ENCODE measurements at regions not wholly inside any gene's neighbourhood (a gene's known extent, or its start where the extent isn't known, plus 50 kb on each side); places are given as distances from the start of the nearest gene placed in this dataset.

DNA sequence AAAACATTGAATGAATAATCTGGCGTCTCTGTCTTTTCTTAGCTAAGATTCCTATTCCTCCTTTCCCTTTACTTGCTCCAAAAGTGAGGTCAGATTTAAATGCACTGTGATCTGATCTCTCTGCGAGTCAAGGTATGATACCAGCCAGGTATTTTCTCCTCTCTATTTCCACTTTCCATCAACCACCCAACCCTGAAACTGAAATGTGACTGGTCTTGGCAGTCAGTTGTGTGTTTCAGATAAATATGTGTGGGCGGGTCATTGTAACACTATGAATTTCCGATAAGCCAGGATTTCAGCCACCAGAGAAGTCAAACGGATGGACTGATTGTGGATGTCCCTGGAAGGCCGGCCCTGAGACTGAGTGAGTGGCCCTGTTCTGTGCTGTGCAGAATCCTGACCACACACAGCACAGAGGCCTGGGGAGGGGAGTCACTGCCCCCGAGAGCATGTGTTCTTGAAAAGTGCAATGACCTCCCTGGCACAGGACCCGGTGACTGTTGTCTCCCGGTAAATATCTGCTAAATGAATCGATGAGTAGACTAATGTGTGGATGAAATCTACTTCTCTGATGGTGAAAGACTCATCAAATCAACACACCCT is 612.5 kb upstream of the TMEM132C start:
- no peak for DNase-seq (ENCODE audit: low spot score)

DNA sequence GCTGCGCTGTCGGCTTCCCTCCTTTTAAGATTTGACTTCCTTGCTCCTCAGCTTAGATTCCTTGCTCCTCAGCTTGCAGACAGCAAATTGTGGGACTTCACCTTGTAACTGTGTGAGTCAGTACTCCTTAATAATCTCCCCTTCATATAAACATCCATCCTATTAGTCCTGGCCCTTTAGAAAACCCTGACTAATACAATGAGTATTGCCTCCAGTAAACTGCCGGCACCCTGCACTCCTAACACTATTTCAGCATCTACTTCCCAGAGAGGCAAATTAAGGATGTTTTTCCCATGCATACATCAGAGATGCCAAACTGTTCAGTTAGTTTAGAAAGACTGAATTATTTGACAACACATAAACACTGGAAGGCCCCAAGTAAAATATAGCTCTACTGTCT is 611.3 kb upstream of the TMEM132C start:
- no peak for DNase-seq (ENCODE audit: low spot score)

DNA sequence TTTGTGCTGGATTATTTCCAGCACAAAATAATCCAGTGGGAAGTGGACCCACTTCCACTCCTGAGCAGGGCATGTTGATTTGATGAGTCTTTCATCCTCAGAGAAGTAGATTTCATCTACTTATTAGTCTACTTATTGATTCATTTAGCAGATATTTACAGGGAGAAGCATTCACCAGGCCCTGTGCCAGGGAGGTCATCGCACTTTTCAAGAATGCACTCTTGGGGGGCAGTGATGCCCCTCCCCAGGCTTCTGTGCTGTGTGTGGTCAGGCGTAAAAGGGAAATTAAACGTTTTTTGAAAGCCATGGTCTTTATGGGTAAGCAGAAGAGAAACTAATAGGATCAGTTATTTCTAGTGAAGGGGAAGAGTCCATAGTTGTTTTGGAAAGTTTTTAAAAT is 610.7 kb upstream of the TMEM132C start:
- no peak for DNase-seq (ENCODE audit: low spot score)

DNA sequence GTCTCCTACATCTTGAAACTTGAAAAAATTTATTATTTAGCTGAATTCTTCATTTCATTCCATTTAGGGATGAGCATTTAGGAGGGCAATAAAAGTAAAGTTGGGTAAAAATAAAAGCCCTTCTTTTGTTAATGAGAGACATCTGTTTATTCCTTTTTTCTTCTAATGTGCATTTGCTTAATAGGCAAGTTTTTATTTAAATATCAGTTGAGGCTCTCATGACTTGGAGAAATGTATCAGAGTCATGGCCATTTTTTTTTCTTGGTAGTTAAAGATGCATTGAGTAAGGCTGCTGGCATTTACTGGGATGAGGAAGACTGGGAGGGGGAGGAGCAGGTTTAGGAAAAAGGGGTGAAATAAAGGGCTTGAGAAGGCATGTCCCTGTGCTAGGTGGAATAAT is 609.9 kb upstream of the TMEM132C start:
- DNase-seq (ENCODE audit: low spot score) = no peak

DNA sequence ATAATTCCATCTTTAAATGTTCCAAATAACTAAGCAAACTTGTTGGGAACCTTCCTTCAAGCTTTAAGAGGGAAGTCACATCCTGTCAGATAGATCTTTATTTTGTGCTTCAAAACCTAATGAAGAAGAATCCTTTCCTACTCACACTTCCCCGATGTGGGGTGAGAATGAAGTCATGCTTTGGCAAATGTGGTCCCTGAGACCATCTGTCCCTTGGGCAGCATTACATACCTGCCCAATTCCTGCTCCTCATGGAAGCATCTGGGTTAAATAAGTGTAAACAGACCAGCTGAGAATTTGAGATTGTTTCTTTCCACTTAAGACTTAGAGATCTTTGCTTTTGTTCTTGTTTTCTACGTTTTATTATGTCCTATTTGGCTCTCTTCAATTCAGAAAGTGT is 606.0 kb upstream of the TMEM132C start:
- no peak for DNase-seq (ENCODE audit: low spot score)

DNA sequence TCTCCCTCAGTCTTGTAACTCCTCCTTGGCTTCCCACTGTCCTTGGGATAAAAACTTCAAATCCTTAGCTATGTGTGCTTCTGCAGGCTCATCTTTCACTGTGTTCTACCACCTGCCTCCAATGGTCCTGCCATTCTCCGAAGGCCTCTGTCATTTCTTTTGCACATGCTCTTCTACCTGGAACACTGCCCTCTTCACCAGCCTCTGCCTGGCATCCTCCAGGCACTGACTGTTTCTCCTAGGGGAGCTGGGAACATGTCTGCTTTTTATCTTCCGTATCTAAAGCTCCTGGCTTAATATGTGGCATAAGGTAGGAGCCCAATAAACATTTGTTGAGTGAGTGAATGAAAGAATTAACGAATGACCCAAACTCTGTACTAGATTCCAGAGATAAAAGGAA is 603.3 kb upstream of the TMEM132C start:
- no peak for DNase-seq (ENCODE audit: low spot score)

DNA sequence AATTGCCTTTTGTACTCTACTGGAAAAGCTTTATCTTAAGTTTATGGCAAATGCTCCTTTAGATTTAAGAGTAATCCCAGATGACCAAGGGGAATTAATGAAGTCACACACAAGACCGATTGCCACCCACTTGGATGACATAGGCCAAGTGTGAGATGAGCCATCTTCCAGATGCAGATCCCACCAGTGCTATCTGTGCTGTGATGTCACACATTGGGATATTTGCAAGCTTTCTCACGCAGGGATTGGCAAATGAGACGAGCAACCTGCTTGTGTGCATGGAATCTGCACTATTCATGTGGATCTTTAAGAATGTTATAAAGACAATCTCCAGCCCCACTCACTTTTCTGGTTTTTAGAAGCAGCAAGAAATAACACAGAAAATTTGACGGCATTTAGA is 602.1 kb upstream of the TMEM132C start:
- DNase-seq (ENCODE audit: low spot score) = no peak

DNA sequence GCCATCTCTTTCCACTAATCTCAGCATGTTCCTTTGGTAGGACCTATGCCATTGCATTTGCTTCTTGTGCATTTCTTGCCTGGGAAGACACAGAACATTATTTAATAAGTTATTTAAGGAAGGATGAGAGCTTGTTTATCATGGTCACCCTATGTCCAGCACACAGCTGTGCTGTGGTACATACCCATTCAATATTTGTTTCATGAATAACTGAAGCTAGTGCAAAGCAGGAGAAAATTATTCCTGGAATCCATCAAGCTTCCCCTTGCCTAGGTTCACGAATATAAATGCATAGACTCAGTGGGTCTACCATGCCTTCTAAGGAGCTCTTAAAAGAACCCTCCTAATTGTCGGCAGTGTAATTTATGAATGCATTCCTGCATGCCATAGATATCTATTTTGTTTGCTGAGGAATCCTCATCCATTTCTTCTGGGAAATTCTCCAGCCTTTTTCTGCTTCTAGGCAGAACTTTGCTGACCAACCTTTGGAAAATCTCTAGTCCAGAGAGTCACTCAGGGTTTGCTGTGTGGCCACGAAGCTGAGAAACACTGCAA is 599.8 kb upstream of the TMEM132C start:
- DNase-seq (ENCODE audit: low spot score) = no peak

DNA sequence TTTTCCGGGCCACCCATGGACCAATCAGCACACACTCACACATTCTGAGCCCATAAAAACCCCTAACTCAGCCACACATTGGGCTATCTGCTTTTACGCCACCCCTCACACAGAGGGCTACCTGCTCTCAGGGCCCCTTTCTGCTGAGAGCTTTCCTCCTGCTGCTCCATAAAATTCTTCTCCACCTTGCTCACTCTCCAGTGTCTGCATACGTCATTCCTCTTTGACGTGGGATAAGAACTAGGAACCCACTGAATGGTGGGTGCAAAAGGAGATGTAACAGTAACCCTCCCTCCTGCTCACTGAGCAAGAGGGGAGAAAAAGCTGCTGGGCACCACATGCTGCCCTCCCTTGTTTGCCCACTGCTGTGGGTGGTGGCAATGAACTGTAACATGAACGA is 596.7 kb upstream of the TMEM132C start:
- DNase-seq (ENCODE audit: low spot score) = no peak

DNA sequence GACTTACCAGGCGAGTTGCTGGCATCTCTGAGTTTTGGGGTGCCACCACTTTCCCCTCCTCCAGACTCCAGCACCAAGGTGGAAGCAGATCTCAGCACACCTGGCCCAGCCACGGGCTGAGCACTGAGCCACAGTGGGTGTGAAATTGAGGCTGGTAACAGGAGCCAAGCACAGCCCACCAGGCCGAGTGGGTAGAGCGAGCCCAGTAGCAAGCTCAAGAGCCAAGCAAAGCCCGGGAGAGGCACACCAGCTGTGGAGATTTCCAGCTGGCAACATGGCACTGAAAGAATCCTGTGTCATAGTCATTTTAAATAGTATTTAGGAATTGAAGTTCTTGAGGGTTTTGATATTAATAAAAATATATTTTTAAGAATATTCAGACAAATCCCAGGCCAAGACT is 596.2 kb upstream of the TMEM132C start:
- DNase-seq (ENCODE audit: low spot score) = no peak

DNA sequence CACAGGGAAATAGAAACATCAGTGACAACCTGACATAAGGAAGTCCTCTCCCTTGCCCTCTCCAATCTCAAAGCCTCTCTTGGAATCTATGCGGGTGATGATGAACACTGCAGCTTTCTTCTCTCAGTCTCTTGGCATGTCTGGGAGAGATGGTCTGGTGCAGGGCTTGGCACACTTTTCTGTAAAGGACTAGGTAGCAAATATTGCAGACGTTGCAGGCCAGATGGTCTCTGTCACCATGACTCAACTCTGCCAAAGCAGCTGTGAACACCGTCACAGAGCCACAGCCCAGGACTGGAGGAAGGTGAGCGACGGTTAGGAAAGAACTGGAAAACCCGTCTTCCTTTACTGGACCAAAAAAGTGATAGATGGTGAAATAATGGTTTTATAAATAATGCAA is 591.0 kb upstream of the TMEM132C start:
- DNase-seq (ENCODE audit: low spot score) = no peak

DNA sequence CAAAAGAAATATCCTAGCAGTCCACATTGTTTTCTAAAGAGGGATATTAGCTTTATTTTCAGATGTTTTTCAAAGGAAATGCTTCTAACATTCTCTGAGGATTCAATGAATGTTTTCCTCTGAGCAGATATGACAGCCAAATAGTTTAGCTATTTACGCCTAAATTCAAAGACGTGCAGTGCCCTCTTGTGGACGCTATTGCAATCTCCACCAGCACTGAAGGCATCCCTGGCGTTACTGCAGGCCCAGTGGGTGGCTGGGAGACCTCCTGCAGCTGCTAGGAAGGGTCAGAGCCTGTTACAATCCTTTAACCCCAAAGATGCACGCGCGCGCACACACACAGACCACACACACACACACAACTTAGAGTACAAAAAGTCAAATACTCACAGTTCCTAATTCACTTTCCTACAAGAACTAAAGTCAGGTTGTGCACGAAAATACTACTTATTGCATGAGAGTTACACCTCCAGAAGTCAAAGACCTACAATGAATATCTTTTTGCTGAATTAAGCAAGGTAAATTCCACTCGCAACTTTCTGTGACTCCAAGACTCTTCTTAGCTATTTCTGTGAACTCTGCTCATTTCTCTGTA is 589.3 kb upstream of the TMEM132C start:
- peak; percentile 80 for DNase-seq (ENCODE audit: low spot score)

DNA sequence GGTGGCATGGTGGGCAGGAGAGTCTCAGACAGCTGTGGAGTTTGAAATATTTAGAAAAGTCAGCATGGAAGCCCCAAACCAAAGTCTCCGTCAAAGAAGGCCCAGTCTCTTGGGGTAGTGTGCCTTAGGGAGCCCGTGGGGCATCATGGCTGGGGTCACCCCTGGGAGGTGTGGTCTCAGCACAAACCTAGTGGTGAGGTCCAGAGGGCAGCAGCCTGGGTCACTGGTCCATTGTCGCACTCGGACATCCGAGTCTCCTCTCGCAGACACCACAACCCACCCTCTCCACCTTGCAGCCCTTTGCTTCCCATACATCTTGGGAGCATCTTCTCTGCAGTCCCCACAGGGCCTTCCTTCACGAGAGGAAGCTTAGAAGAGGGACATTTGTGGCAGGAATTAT is 588.0 kb upstream of the TMEM132C start:
- no peak for DNase-seq (ENCODE audit: low spot score)

DNA sequence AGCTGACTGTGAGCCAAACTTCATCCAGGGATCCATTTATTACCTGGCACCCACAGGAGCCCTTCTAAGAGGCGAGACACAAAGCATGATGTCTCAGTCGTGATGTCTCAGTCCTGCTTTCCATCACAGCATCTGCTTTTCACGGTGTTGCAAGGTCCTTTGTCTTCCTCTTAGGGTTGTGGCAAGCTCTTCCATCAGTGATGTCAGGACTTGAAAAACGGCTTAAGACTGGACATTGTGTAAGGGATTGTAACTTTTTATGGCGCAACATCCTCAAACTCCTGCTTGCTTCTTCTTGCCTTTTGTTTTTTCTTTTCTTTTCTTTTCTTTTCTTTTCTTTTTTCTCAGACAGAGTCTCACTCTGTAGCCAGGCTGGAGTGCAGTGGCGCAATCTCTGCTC is 586.5 kb upstream of the TMEM132C start:
- no peak for DNase-seq (ENCODE audit: low spot score)

DNA sequence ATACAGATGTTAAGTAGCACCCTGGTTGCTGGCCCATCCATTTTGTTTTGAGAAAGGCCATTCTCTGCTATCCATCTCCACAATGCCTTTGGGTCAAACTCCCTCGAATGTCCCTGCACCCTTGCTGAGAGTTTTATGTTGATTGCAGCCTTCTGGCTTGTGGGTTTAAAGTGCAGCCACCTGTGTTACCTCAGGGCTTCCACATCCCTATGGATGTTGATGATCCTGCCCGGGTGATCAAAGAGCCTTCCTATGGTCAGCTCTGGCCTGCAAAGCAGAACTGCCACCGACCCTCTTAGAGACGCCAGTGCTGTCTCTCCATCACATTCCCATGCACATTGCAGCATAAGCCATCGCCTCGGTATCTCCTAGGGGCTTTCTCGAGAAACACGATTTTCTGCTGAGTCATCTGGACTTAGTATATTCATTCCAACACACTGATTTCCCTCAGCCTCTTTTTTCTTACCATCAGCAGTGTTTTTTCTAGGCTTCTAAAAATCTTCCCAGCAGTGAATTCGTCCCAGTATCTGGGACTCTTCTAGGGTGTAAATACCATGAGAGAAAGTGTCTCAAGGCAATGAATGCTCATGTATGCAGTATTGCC is 585.7 kb upstream of the TMEM132C start:
- DNase-seq (ENCODE audit: low spot score) = no peak

DNA sequence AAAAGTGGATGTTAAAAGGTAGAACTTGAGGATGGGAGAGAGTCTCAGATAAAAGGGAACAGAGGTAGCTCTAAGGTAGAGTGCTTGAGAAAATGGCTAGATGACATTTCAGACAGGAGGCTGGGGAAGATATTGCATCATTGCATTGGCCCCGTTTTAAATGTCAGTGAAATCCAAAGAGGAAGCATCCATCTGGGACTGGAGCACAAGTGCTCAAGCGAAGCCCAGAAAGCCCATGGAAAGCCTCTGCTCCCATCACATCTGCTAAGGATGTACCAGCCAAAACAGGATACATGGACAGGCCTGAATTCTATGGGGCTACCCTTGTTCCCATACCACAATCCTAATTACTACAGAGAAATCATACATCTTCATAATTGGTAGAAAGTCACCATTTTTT is 581.5 kb upstream of the TMEM132C start:
- DNase-seq (ENCODE audit: low spot score) = no peak

DNA sequence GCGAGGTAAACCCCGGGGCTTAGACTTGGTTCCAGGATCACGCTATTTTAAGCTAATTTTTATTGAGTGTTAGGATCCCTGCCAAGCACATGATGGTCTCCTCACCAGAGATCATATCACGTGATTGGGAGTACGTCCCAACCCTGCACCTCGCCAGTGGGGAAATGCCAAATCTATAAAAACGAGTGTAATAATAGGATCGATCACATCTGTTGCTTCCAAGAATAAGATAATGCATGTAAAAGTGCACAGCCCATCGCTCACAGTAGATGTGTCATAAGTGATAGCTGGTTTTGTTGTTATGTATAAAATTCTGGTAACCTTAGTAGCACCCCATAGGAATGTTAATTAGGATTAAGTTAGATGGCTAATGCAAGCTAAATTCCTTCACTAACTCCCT is 581.0 kb upstream of the TMEM132C start:
- DNase-seq (ENCODE audit: low spot score) = no peak

DNA sequence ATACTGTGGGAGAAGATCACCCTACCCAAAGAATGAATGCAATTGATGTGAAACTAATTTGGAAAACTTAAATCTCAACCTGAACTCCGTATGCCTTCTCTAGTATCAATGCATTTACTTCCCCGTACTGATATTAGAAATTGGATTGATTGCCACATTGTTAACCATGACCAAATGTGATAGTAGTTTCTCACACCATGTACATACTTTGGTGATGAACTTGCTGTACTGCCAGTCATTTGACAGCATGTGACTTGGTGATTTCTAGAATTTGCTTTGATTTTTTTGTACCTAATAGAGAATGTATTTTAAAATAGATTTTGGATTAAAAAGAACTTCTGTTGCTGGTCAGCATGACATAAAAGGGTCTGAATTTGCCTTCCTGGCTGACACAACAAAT is 579.8 kb upstream of the TMEM132C start:
- DNase-seq (ENCODE audit: low spot score) = no peak

DNA sequence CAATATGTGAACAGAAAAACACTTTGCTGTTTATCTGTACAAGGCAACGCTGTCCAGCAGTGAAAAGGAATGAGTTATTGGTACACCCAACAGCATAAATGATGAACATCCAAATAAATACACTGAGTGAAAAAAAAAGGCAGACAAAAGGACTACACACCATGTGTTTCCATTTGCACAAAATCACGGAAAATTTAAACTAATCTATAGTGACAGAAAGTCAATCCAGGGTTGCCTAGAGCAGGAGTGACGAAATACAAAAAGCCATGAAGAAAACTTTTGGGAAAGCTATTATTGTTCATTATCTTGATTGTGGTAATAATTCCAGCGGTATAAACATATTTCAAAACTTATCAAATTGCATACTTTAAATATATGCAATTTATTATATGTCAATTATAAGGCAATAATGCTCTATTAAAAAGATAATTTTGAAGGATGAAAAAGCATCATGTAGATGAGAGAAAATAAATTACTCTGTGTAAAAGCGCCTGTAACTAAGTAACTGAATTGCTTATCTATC is 578.0 kb upstream of the TMEM132C start:
- no peak for DNase-seq (ENCODE audit: low spot score)

DNA sequence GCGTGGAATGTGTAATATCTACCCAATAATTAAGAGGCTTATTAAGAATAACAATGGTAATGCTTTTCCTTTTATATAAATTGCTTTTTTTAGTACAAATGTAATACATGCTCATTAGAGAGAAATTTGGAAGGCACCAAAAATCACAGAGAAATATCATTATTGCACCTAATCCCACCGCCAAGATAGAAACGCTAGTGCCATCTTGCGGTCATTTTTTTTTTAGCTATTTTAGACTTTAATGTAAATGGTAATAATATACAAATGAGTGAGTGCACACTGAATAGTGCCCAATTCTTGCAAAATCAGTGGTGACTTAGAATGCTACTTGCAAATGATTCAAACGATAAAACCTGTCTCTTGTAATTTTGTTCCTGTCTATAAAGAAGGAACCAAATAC is 576.8 kb upstream of the TMEM132C start:
- peak; percentile 18 for DNase-seq (ENCODE audit: low spot score)

DNA sequence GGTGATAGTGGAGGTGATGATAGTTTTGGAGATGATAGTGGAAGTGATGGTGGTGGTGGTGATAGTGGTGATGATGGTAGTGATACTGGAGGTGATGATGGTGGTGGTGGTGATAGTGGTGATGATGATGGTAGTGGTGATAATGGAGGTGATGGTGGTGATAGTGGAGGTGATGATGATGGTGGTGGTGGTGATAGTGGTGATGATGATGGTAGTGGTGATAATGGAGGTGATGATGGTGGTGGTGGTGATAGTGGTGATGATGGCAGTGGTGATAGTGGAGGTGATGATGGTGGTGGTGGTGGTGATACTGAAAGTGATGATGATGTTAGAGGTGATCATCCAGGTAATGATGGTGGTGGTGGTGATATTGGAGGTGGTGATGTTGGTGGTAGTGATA is 570.0 kb upstream of the TMEM132C start:
- no peak for DNase-seq (ENCODE audit: low spot score)

DNA sequence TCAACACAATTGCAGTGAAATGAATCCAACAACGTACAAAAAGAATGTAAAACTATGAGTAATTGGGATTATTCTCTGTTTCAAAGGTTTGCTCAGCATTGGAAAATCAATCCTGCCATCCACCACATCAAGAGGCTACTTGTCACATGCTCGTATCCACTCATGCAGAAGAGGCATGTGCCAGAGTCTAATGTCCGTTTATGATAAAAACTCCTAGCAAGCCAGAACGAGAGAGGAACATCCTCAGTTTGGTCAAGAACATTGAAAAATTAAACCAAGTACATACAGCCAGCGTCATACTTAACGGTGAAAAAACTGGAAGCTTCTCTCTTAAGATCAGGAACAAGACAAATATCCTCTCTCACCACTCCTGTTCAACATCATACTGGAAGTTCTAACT is 563.9 kb upstream of the TMEM132C start:
- no peak for DNase-seq (ENCODE audit: low spot score)

DNA sequence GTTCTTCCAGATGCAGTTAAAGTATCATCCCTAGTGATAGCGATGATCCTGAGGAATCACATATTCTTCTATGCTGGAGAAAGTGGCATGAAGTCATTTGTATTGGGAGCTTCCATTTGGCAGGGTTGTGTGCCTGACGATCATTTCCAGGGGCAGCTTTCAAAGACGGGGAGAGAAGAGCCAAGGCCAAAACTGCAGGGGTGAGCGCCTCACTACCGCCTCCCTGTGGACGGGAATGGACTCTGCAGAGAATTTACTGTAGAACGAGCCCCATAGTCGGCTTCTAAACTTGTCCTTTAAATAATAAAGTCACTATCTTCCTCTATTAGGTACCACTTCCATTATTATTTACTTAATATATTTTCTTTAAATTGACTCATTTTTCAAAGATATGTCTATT is 555.9 kb upstream of the TMEM132C start:
- DNase-seq (ENCODE audit: low spot score) = no peak

Measured in HT-29 (cell line).